GM23248 (cell line): ENCODE measurements at regions not wholly inside any gene's neighbourhood (a gene's known extent, or its start where the extent isn't known, plus 50 kb on each side); places are given as distances from the start of the nearest gene placed in this dataset.

Experiments used
- DNase-seq: peaks from one replicate; pipeline ENCODE4 v3.0.0-alpha.2; 2015
- H2AFZ ChIP-seq: fragments of 200-600 bp; sonication (generic); 2 replicates; pipeline ENCODE4 v1.6.1; 2016; ENCODE audit warnings: antibody characterized with exemption
- H3F3A ChIP-seq: fragments of 200-600 bp; sonication (generic); 2 replicates; pipeline ENCODE4 v1.6.1; 2016; ENCODE audit warnings: mild to moderate bottlenecking, antibody characterized with exemption, mixed run types; ENCODE audit not compliant: insufficient read depth
- H3K27ac ChIP-seq: fragments of 200-600 bp; sonication (generic); 2 replicates; pipeline ENCODE4 v1.5.1; 2016; ENCODE audit warnings: mild to moderate bottlenecking
- H3K27me3 ChIP-seq: fragments of 200-600 bp; sonication (generic); replicated peaks from 2 replicates; pipeline ENCODE4 v1.6.1; 2016; ENCODE audit warnings: mild to moderate bottlenecking; ENCODE audit not compliant: insufficient read depth
- H3K36me3 ChIP-seq: fragments of 200-600 bp; sonication (generic); 2 replicates; pipeline ENCODE4 v1.6.1; 2016; ENCODE audit warnings: low read depth, mild to moderate bottlenecking
- H3K4me1 ChIP-seq: fragments of 200-600 bp; sonication (generic); 2 replicates; pipeline ENCODE4 v1.6.1; 2016; ENCODE audit warnings: mild to moderate bottlenecking; ENCODE audit not compliant: insufficient read depth
- H3K4me2 ChIP-seq: fragments of 200-600 bp; sonication (generic); one replicate; pipeline ENCODE4 v1.6.1; 2016; ENCODE audit warnings: mild to moderate bottlenecking; ENCODE audit not compliant: unreplicated experiment
- H3K4me3 ChIP-seq: fragments of 200-600 bp; sonication (generic); 2 replicates; pipeline ENCODE4 v1.5.1; 2016; ENCODE audit warnings: mild to moderate bottlenecking
- H3K79me2 ChIP-seq: fragments of 200-600 bp; sonication (generic); 2 replicates; pipeline ENCODE4 v1.6.1; 2016; ENCODE audit warnings: mild to moderate bottlenecking; ENCODE audit not compliant: insufficient read depth
- H3K9ac ChIP-seq: fragments of 200-600 bp; sonication (generic); 2 replicates; pipeline ENCODE4 v1.6.1; 2016; ENCODE audit warnings: mild to moderate bottlenecking
- H3K9me2 ChIP-seq: fragments of 200-600 bp; sonication (generic); 2 replicates; pipeline ENCODE4 v1.6.1; 2016; ENCODE audit warnings: mixed run types, mild to moderate bottlenecking, moderate library complexity; ENCODE audit not compliant: insufficient read depth
- H3K9me3 ChIP-seq: fragments of 200-600 bp; sonication (generic); one replicate; pipeline ENCODE4 v1.6.1; 2017; ENCODE audit warnings: low read depth
- H4K20me1 ChIP-seq: fragments of 200-600 bp; sonication (generic); 2 replicates; pipeline ENCODE4 v1.6.0; 2016; ENCODE audit not compliant: insufficient read depth
- EZH2 ChIP-seq: fragments of 200-600 bp; sonication (generic); IDR thresholded peaks from 2 replicates; pipeline ENCODE4 v1.6.1; 2018; ENCODE audit warnings: antibody characterized with exemption, mild to moderate bottlenecking; ENCODE audit not compliant: insufficient read depth, poor library complexity, severe bottlenecking
- EZH2phosphoT487 ChIP-seq: fragments of 200-600 bp; sonication (generic); IDR thresholded peaks from 2 replicates; pipeline ENCODE4 v1.6.1; 2018; ENCODE audit warnings: antibody characterized with exemption, moderate library complexity, mild to moderate bottlenecking, low read depth; ENCODE audit not compliant: insufficient read depth
- WGBS, 2 experiments: methylation state at CpG; one replicate each; pipeline ENCODE4 v1.1.6; 2015 to 2017; ENCODE audit warnings: low lambda C conversion rate in 2 of 2, low coverage in 1 of 2; ENCODE audit errors: missing lambda C conversion rate in 2 of 2; 5-methylcytosine and 5-hydroxymethylcytosine counted together
- in situ Hi-C: fragments of 300-500 bp; cut with MboI; formaldehyde crosslinking; loops from 2 replicates; pipeline ENCODE4 v1.15.0; 2020

DNA sequence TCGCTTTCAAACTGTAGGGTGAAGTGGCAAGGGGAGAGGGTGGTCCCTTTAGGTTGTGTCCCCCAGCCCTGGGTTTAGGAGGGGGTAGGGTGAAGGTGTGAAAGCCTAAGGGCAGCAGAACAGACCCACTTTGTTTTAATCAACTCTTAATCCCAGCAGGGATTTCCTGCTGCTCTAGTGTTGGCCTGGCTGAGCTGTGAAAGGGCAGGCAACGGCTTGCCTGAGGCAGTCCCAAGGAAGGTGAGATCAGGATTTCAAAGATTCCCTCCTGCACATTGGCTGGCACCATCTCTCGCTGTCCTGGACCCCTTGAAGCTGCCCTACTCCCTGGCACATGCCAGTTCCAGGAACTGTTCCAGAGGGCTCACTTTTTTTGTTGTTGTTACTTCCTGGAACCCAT, 221.3 kb downstream of the INSC start:
- Histone ChIP-seq H3K79me2 (no peaks in the 10 kb centered on the region), H3F3A (no peaks in the 10 kb centered on the region), H4K20me1 (no peaks in the 10 kb centered on the region), H3K9me3 (no peaks in the 10 kb centered on the region), H3K4me3 (no peak overlapping the region), H2AFZ (no peak overlapping the region), H3K36me3 (no peaks in the 10 kb centered on the region), H3K4me1 (no peaks in the 10 kb centered on the region), H3K27me3 (no peaks in the 10 kb centered on the region; the same call in 1 of the 2 replicates), H3K27ac (no peak overlapping the region), H3K9ac (no peak overlapping the region), H3K9me2 (no peaks in the 10 kb centered on the region), H3K4me2 (no peak overlapping the region)
- in situ Hi-C loops, result no loop called here
- 6 to 12% methylated on average over 3 of the region's 3 CpGs for WGBS, 2 experiments
- TF ChIP-seq EZH2, result no peak
- no peak for DNase-seq

DNA sequence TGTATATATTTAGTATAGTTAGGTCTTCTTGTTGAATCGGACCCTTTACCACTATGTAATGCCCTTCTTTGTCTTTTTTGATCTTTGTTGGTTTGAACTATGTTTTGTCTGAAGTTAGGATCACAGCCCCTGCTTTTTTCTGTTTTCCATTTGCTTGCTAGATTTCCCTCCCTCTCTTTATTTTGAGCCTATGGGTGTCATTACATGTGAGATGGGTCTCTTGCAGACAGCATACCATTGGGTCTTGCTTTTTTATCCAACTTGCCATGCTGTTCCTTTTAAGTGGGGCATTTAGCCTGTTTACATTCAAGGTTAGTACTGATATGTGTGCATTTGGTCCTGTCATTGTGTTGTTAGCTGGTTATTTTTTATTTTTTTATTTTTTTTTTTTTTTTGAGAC, 224.6 kb downstream of the INSC start:
- in situ Hi-C loops, result no loop called here
- Histone ChIP-seq H3K9me3 (no peaks in the 10 kb centered on the region), H3K4me3 (no peak overlapping the region), H2AFZ (no peak overlapping the region), H3K4me2 (no peak overlapping the region), H3K27me3 (no peaks in the 10 kb centered on the region), H4K20me1 (no peaks in the 10 kb centered on the region), H3K9me2 (no peaks in the 10 kb centered on the region), H3K27ac (no peak overlapping the region), H3K9ac (no peak overlapping the region), H3F3A (no peaks in the 10 kb centered on the region), H3K79me2 (no peaks in the 10 kb centered on the region), H3K36me3 (no peaks in the 10 kb centered on the region), H3K4me1 (no peaks in the 10 kb centered on the region)
- TF ChIP-seq EZH2phosphoT487, result no peak
- TF ChIP-seq EZH2, result no peak
- WGBS, 2 experiments, result 19 to 43% methylated on average over 1 of the region's 1 CpG
- DNase-seq, result no peak

DNA sequence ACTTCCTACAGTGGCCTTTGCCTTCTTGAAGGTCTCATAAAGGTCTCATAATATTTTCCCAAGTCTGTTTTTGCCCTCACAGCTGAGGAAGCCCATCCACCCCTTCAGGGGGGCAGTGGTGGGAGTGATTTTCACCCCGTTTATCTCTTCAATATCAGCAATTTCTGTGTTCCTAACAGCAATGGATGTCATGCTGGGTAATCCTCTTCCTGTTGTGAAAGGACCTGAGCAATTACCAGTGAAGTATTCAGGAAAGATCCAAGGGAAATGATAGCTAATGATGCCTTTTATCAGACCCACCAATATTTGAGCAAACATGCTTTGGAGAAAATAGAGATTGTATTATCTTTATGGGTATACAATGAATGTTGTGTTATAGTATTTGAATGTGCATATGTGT, 226.9 kb downstream of the INSC start:
- Histone ChIP-seq H3K9me2 (no peaks in the 10 kb centered on the region), H3K27ac (no peak overlapping the region), H3K4me2 (no peak overlapping the region), H4K20me1 (no peaks in the 10 kb centered on the region), H3K9ac (no peak overlapping the region), H3K4me3 (no peak overlapping the region), H3F3A (no peaks in the 10 kb centered on the region), H3K27me3 (no peaks in the 10 kb centered on the region), H3K79me2 (no peaks in the 10 kb centered on the region), H3K9me3 (no peaks in the 10 kb centered on the region), H3K36me3 (no peaks in the 10 kb centered on the region), H3K4me1 (no peaks in the 10 kb centered on the region), H2AFZ (no peak overlapping the region)
- TF ChIP-seq EZH2 (no peak), EZH2phosphoT487 (no peak)
- 0 to 5% methylated on average over 1 of the region's 1 CpG for WGBS, 2 experiments
- no peak for DNase-seq
- in situ Hi-C loops, result no loop called here

DNA sequence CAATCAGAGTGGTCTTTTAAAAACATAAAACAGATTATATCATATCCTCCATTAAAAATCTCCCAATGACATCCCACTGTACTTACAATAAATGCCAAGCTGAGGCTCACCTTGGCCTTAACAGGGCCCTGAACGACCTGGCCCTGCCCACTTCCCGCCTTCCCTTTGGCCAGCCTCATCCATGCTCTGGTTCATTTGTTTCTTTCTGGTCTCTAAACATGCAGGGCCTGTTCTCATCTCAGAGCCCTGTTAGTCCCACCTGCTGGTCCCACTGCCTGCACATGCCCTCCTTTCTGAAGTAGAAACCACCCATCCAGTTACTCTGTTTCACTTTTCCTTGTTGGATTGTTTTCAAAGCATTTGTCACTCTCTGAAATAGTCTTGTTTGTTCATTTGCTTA, 227.4 kb downstream of the INSC start:
- Histone ChIP-seq H3K27ac (no peak overlapping the region), H3K9ac (no peak overlapping the region), H3K79me2 (no peaks in the 10 kb centered on the region), H3K4me2 (no peak overlapping the region), H3K4me1 (no peaks in the 10 kb centered on the region), H3K36me3 (no peaks in the 10 kb centered on the region), H3K27me3 (no peaks in the 10 kb centered on the region), H2AFZ (no peak overlapping the region), H3F3A (no peaks in the 10 kb centered on the region), H3K4me3 (no peak overlapping the region), H3K9me2 (no peaks in the 10 kb centered on the region), H4K20me1 (no peaks in the 10 kb centered on the region), H3K9me3 (no peaks in the 10 kb centered on the region)
- WGBS, 2 experiments, result 12 to 19% methylated on average over 2 of the region's 2 CpGs
- TF ChIP-seq EZH2phosphoT487, result no peak
- TF ChIP-seq EZH2, result no peak
- no peak for DNase-seq
- in situ Hi-C loops, result no loop called here

DNA sequence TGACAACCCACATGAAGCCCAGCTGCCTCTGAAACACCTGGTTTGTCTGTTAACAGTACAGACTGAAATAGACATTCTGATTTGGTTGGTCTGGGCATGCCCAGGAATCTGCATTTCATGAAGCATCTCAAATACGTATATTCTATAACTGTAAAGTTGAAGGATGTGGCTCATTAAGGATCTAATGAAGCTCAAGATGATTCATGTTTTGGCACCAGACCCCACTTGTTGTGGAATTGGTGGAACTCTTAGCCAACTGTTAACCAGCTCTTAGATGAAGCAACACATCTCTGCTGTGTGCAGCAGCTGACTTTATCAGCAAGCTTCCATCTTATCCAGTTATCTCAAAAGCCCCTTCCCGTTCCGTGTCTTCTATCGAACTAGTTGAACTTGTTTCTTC, 232.2 kb downstream of the INSC start:
- no peak overlapping the region for H3K9ac ChIP-seq
- H2AFZ ChIP-seq, result no peak overlapping the region
- TF ChIP-seq EZH2phosphoT487 (no peak), EZH2 (no peak)
- no peaks in the 10 kb centered on the region for H3K79me2 ChIP-seq
- H3F3A ChIP-seq, result no peaks in the 10 kb centered on the region
- H3K27me3 ChIP-seq, result no peaks in the 10 kb centered on the region
- in situ Hi-C loops, result no loop called here
- no peak for DNase-seq
- no peaks in the 10 kb centered on the region for H3K36me3 ChIP-seq
- 4 to 18% methylated on average over 4 of the region's 4 CpGs for WGBS, 2 experiments
- H3K4me1 ChIP-seq, result no peaks in the 10 kb centered on the region
- no peaks in the 10 kb centered on the region for H3K9me3 ChIP-seq
- no peak overlapping the region for H3K27ac ChIP-seq
- no peaks in the 10 kb centered on the region for H4K20me1 ChIP-seq
- no peak overlapping the region for H3K4me2 ChIP-seq
- no peaks in the 10 kb centered on the region for H3K9me2 ChIP-seq
- no peak overlapping the region for H3K4me3 ChIP-seq
